Thoracic aorta (tissue), 2 donors: ENCODE measurements at regions not wholly inside any gene's neighbourhood (a gene's known extent, or its start where the extent isn't known, plus 50 kb on each side); places are given as distances from the start of the nearest gene placed in this dataset.

Experiments used
- ATAC-seq: fragments of 150-250 bp; one replicate; pipeline ENCODE4 v1.8.0; 2017; ENCODE audit warnings: low read depth; ENCODE audit not compliant: insufficient number of reproducible peaks, low FRiP score
- DNase-seq: peaks from one replicate; pipeline ENCODE4 v3.0.0-alpha.2; 2020; ENCODE audit warnings: low spot score
- H3K27ac ChIP-seq, 2 donors: fragments of 200-600 bp; sonication (generic); 1 replicate in 1 of 2; 2 replicates in 1 of 2; pipeline ENCODE4 v1.5.1; 2016; ENCODE audit warnings: mild to moderate bottlenecking in 2 of 2, moderate library complexity in 2 of 2
- H3K27me3 ChIP-seq: fragments of 200-600 bp; sonication (generic); replicated peaks from 2 replicates; pipeline ENCODE4 v1.6.0; 2016; ENCODE audit warnings: mild to moderate bottlenecking; ENCODE audit not compliant: insufficient read depth
- H3K36me3 ChIP-seq: fragments of 200-600 bp; sonication (generic); one replicate; pipeline ENCODE4 v1.5.1; 2016
- H3K4me1 ChIP-seq, 2 donors: fragments of 200-600 bp; sonication (generic); 1 replicate in 1 of 2; 2 replicates in 1 of 2; pipeline versions ENCODE4 v1.5.1 to v1.6.0; 2016; ENCODE audit warnings: low read depth in 2 of 2, mild to moderate bottlenecking in 1 of 2; ENCODE audit not compliant: control insufficient read depth in 1 of 2
- H3K4me3 ChIP-seq: fragments of 200-600 bp; sonication (generic); 2 replicates; pipeline ENCODE4 v1.5.1; 2016; ENCODE audit warnings: mild to moderate bottlenecking
- H3K9me3 ChIP-seq: fragments of 200-600 bp; sonication (generic); 2 replicates; pipeline ENCODE4 v1.5.1; 2016
- TF ChIP-seq, protein P1 (sequence below): fragments of 200-600 bp; sonication (generic); IDR thresholded peaks from one replicate; pipeline ENCODE4 v1.5.1; 2019; ENCODE audit warnings: antibody characterized with exemption

DNA sequence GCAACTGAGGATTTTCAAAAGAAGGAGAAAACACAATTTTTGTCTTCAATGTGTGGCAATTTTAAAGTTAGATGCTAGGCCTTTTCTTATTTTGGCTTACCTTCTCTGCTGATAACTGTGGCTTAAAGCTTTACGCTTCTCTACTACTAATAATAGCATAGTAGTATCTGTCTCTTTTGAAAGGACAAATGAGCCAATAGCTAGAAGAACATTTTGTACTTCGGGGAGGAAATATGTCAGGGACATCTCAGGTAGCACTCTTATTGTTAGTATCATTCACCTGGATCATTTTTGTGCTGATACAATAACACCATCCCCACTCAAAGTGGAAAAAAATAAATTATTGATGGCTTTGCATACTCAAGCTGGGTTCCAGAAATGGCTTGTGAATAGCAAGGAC, 586.1 kb upstream of the TBL1XR1 start:
- Histone ChIP-seq H3K4me3 (no peak overlapping the region), H3K4me1 (peaks cover 23 to 25% of the 10 kb centered on the region in 2 donors), H3K36me3 (no peaks in the 10 kb centered on the region), H3K27me3 (no peaks in the 10 kb centered on the region), H3K27ac (no peak overlapping the region), H3K9me3 (no peaks in the 10 kb centered on the region)
- DNase-seq = no peak
- no peak for ATAC-seq
- TF ChIP-seq, protein P1, sequence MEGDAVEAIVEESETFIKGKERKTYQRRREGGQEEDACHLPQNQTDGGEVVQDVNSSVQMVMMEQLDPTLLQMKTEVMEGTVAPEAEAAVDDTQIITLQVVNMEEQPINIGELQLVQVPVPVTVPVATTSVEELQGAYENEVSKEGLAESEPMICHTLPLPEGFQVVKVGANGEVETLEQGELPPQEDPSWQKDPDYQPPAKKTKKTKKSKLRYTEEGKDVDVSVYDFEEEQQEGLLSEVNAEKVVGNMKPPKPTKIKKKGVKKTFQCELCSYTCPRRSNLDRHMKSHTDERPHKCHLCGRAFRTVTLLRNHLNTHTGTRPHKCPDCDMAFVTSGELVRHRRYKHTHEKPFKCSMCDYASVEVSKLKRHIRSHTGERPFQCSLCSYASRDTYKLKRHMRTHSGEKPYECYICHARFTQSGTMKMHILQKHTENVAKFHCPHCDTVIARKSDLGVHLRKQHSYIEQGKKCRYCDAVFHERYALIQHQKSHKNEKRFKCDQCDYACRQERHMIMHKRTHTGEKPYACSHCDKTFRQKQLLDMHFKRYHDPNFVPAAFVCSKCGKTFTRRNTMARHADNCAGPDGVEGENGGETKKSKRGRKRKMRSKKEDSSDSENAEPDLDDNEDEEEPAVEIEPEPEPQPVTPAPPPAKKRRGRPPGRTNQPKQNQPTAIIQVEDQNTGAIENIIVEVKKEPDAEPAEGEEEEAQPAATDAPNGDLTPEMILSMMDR = no peak

DNA sequence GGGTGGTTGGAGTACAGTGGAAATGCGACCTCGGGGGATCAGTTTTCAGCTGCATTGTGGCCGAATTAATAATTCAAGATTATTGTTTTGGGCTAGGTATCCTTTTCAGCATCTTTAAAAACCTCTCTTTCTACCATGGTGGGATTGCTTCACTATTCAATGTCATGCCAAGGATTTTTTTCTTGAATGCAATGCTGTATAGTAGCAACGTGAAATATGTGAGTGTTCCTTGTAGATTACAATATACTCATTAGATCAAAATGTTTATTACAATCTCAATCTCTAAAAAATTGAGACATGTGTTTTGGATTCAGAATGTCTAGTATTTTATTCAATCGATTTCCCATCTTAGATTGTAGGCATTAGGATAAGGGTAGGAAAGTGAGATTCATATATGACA, 586.5 kb upstream of the TBL1XR1 start:
- H3K9me3 ChIP-seq = no peaks in the 10 kb centered on the region
- no peak overlapping the region for H3K27ac ChIP-seq
- DNase-seq (no peak), ATAC-seq (no peak)
- TF ChIP-seq, protein P1 = no peak
- H3K36me3 ChIP-seq = no peaks in the 10 kb centered on the region
- H3K4me1 ChIP-seq = peaks cover 20 to 25% of the 10 kb centered on the region in 2 donors
- no peak overlapping the region for H3K4me3 ChIP-seq
- no peaks in the 10 kb centered on the region for H3K27me3 ChIP-seq

DNA sequence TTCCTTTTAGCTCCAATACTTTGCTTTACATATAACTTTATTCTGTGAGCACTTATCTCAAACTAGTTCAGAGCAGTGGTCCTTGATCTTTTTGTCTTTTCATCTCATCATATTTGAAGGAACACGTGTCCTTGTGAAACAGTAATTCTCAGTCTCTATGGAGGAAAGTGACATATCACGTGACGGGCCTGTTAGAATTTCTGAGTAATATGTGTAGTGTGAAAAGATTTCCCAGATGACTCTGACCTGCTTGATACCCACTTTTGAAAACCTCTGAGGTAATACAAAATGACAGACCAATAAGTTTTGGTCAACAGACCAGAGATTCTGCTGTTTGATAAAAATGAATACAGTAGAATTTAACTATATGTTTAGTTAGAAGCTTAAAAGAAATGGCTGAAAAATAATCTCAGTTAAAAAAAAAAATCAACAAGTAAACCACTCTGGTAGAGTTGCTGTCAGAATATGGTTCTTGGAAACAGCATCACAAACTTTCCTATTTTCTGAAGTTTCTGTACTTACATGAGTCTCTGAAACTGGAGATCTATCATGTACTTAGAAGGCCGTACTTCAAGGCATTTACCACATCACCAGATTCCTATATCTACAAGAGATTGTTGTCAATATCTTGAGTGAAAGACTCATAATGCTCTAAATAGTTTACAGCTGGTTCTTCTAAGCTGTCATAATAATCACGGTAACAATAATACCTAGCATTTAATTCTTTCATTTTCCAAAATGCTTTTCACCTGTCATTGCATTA, 590.2 kb upstream of the TBL1XR1 start:
- DNase-seq (no peak), ATAC-seq (no peak)
- TF ChIP-seq, protein P1 = no peak

DNA sequence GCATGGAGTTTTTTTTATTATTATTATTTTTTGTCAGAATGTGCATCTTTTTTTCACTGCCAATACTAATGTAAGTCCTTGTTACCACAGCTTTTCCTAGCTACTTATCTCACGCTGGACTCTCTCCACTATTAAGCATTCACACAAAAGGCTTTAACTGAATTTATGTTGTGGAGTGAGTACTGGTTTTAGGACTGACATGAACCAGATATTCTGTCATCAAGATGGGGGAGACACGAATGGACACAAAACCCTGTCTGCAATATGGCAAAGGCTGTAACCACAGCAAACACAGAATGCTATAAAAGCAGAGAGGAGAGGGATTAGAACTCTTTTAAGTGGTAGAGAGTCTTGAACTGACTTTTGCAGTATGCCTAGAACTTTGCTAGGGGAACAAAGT, 592.2 kb upstream of the TBL1XR1 start:
- Histone ChIP-seq H3K4me3 (no peak overlapping the region), H3K9me3 (no peaks in the 10 kb centered on the region), H3K27me3 (no peaks in the 10 kb centered on the region), H3K27ac (no peak overlapping the region), H3K4me1 (peaks cover 0 to 13% of the 10 kb centered on the region in 2 donors), H3K36me3 (no peaks in the 10 kb centered on the region)
- ATAC-seq = no peak
- DNase-seq = no peak
- TF ChIP-seq, protein P1 = no peak

More for the DNA sequence above, 590.2 kb upstream of the TBL1XR1 start:
- Histone ChIP-seq H3K4me3 (no peak overlapping the region), H3K27me3 (no peaks in the 10 kb centered on the region), H3K27ac (no peak overlapping the region), H3K36me3 (no peaks in the 10 kb centered on the region), H3K4me1 (peaks cover under 1 to 13% of the 10 kb centered on the region in 2 donors), H3K9me3 (no peaks in the 10 kb centered on the region)

DNA sequence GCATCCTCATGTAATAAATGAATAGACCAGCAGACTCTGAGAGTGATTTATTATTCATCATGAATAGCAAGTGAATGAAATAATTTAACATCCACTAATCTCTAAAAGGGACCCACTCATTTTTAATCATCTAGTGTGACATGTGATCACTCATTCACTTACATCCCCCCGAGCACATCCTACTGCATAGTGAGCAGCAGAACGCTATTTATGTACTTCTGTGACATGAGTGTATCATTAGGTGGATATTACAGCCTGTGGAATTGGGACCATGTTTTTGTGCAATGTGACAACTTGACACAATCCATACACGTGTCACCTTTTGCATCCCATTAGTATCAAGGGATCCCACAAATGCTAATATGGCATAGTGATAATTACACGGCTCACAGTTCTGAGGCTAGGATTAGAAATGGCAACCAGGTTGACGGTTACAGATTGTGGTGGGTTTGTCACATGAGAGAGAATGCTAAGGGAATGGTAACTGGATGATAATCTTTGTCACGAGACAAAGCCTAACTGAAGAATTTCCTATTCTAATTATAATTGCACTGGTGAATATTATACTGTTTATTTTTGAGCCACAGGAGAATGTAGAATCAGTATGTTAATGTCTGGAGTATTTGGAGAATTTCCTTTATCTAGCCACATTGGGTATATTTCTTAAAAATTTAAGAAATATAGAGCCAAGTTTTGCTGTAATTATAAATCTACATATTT, 595.2 kb upstream of the TBL1XR1 start:
- TF ChIP-seq, protein P1 = no peak
- Histone ChIP-seq H3K27ac (no peak overlapping the region), H3K4me3 (no peak overlapping the region), H3K27me3 (no peaks in the 10 kb centered on the region), H3K9me3 (no peaks in the 10 kb centered on the region), H3K4me1 (peaks cover 0 to 13% of the 10 kb centered on the region in 2 donors), H3K36me3 (no peaks in the 10 kb centered on the region)
- DNase-seq (no peak), ATAC-seq (no peak)
